Activated CD8-positive, alpha-beta memory T cell treated with anti-CD3 and anti-CD28 coated beads, Interleukin-2, amount 50 U/mL, for 24 hours (primary cell): ENCODE measurements at regions not wholly inside any gene's neighbourhood (a gene's known extent, or its start where the extent isn't known, plus 50 kb on each side); places are given as distances from the start of the nearest gene placed in this dataset.

Experiments used
- DNase-seq: peaks from one replicate; pipeline ENCODE4 v3.0.0-alpha.2; 2020; ENCODE audit errors: extremely low read depth

GRCh38 chr12:130073721-130074120 lies 88.5 kb upstream of the FZD10 start:
- no peak for DNase-seq

GRCh38 chr12:130074661-130075406 lies 87.4 kb upstream of the FZD10 start:
- DNase-seq, result no peak

GRCh38 chr12:130075497-130076076 lies 86.7 kb upstream of the FZD10 start:
- no peak for DNase-seq

GRCh38 chr12:130076126-130076525 lies 86.1 kb upstream of the FZD10 start:
- no peak for DNase-seq

GRCh38 chr12:130076752-130077151 lies 85.5 kb upstream of the FZD10 start:
- DNase-seq, result no peak

GRCh38 chr12:130078852-130079251 lies 83.4 kb upstream of the FZD10 start:
- no peak for DNase-seq

- no peak for DNase-seq
These were observed 83.0 kb upstream of the FZD10 start for GRCh38 chr12:130079279-130079678.

- DNase-seq, result no peak
These were observed 82.1 kb upstream of the FZD10 start for GRCh38 chr12:130080205-130080604.

GRCh38 chr12:130081117-130081805 lies 81.0 kb upstream of the FZD10 start:
- DNase-seq, result no peak

GRCh38 chr12:130083002-130083401 lies 79.3 kb upstream of the FZD10 start:
- DNase-seq, result no peak

- no peak for DNase-seq
These were observed 78.5 kb upstream of the FZD10 start for GRCh38 chr12:130083734-130084133.

GRCh38 chr12:130084359-130084758 lies 77.9 kb upstream of the FZD10 start:
- no peak for DNase-seq

GRCh38 chr12:130086248-130086647 lies 76.0 kb upstream of the FZD10 start:
- DNase-seq, result no peak

GRCh38 chr12:130086797-130087196 lies 75.5 kb upstream of the FZD10 start:
- no peak for DNase-seq

- no peak for DNase-seq
These were observed 75.0 kb upstream of the FZD10 start for GRCh38 chr12:130087222-130087621.

- DNase-seq, result no peak
These were observed 73.8 kb upstream of the FZD10 start for GRCh38 chr12:130088504-130088903.

GRCh38 chr12:130090542-130090941 lies 71.7 kb upstream of the FZD10 start:
- DNase-seq, result no peak

GRCh38 chr12:130093380-130093779 lies 68.9 kb upstream of the FZD10 start:
- no peak for DNase-seq

GRCh38 chr12:130097342-130097741 lies 64.9 kb upstream of the FZD10 start:
- DNase-seq, result no peak

GRCh38 chr12:130097798-130098255 lies 64.4 kb upstream of the FZD10 start:
- DNase-seq, result no peak

- no peak for DNase-seq
These were observed 63.8 kb upstream of the FZD10 start for GRCh38 chr12:130098301-130099005.

GRCh38 chr12:130100634-130101362 lies 61.5 kb upstream of the FZD10 start:
- no peak for DNase-seq
